HG03442 (cell line): ENCODE measurements at regions not wholly inside any gene's neighbourhood (a gene's known extent, or its start where the extent isn't known, plus 50 kb on each side); places are given as distances from the start of the nearest gene placed in this dataset.
"Not testable (repeated sequence)": the region's sequence is repeated elsewhere in the genome, so short reads cannot be mapped to it uniquely, and the experiment has no call there.

Experiments
- ATAC-seq: cut with Tn5 transposase; IDR thresholded peaks from one replicate; pipeline ENCODE4 v1.9.1; 2021; ENCODE audit warnings: mild to moderate bottlenecking, moderate library complexity; ENCODE audit not compliant: unreplicated experiment

GRCh38 chr20:61092251-61092650 is 159.8 kb upstream of the CDH4 start:
- ATAC-seq, result no peak

- no peak for ATAC-seq
Measured at GRCh38 chr20:61094581-61094980, 157.5 kb upstream of the CDH4 start.

- no peak for ATAC-seq
Measured at GRCh38 chr20:61096463-61096862, 155.6 kb upstream of the CDH4 start.

- no peak for ATAC-seq
Measured at GRCh38 chr20:61099806-61100205, 152.3 kb upstream of the CDH4 start.

DNA sequence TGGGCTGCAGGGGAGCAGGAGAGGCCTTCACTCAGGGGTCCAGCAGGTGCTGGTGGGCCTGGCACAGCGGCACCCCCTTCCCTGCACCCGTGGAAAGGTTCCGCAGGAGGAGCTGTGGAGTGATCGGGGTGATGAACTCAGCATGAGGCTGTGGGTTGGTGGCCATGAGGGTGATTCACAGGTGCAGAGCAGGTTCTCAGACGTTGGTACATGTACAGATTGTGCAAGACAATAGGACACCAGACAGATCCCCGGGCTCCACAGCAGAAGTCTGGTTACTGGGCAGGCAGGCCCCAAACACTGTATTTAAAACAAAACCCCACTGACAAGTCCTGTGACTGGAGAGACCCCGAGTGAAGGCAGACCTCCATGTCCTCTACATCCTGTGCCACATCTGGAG is 151.6 kb upstream of the CDH4 start:
- no peak for ATAC-seq

DNA sequence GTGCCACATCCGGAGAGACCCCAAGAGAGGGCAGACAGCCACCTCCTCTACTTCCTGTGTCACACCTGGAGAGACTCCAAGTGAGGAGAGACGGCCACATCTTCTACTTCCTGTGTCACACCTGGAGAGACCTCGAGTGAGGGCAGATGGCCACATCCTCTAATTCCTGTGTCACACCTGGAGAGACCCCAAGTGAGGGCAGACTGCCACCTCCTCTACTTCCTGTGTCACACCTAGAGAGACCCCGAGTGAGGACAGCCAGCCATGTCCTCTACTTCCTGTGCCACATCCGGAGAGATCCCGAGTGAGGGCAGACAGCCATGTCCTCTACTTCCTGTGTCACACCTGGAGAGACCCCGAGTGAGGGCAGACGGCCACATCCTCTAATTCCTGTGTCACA is 150.7 kb upstream of the CDH4 start:
- not testable (repeated sequence) for ATAC-seq

GRCh38 chr20:61104232-61104631 is 147.8 kb upstream of the CDH4 start:
- ATAC-seq, result no peak

- no peak for ATAC-seq
Measured at GRCh38 chr20:61105395-61105794, 146.7 kb upstream of the CDH4 start.

DNA sequence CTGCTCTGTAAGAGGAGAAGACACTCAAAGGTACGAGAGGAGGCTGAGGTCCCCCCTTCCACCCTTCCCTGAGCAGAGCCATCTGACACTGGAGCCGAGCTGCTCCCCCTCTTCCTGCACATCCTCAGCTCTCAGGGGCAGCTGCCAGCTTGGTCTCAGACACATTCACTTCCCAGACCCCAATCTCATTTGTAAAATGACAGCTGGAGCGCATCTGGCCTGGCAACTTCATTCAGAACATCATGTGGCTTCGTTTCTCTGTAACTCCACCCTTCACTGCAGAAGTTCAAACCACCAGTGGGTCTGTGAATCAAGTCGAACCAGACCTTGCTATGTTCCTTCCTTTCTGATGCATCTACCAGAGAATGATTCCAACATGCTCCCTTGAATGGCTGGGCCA is 145.6 kb upstream of the CDH4 start:
- ATAC-seq, result no peak

- ATAC-seq, result no peak
Measured at GRCh38 chr20:61109221-61109805, 142.7 kb upstream of the CDH4 start.

DNA sequence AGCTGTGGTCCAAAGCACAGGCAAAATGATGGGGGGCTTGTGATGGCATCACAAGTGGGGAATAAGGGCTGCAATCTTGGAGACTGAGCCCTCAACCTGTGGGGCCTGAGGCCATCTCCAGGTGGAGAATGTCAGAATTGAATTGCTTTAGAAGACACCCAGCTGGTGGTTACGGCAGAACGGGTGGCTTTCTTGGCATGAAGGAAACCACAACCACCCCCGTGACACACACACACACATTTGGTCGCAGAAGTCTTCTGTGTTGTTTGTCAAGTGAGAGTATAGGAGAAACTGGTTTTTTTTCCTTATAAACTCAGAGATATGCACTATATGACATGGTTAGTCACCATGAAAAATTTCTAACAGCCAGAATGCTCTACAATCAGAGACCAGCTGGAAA is 139.5 kb upstream of the CDH4 start:
- no peak for ATAC-seq

GRCh38 chr20:61113731-61114130 is 138.3 kb upstream of the CDH4 start:
- ATAC-seq, result no peak

GRCh38 chr20:61114493-61115175 is 137.4 kb upstream of the CDH4 start:
- ATAC-seq, result no peak

- no peak for ATAC-seq
Measured at GRCh38 chr20:61115364-61116065, 136.5 kb upstream of the CDH4 start.

GRCh38 chr20:61117725-61118124 is 134.3 kb upstream of the CDH4 start:
- ATAC-seq, result no peak

- ATAC-seq, result no peak
Measured at GRCh38 chr20:61118429-61119224, 133.4 kb upstream of the CDH4 start.

DNA sequence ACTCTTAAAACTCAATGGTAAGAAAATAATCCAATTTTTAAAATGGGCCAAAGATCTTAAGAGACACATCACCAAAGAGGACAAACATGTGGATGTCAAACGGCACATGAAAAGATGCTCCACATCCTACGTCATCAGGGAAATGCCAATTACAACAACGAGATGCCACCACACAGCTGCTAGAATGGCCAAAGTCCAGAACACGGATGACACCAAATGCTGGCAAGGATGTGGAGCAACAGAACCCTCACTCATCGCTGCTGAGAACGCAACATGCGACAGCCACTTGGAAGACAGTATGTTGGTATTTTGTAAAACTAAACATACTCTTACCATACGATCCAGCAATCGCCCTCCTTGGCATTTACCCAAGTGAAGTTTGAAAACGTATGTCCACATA is 132.8 kb upstream of the CDH4 start:
- ATAC-seq, result no peak

GRCh38 chr20:61119794-61120410 is 132.2 kb upstream of the CDH4 start:
- no peak for ATAC-seq

- no peak for ATAC-seq
Measured at GRCh38 chr20:61120595-61121515, 131.2 kb upstream of the CDH4 start.

GRCh38 chr20:61121661-61122060 is 130.4 kb upstream of the CDH4 start:
- no peak for ATAC-seq
